IMR-90 (cell line): ENCODE measurements at regions not wholly inside any gene's neighbourhood (a gene's known extent, or its start where the extent isn't known, plus 50 kb on each side); places are given as distances from the start of the nearest gene placed in this dataset.

Source experiments
- ATAC-seq: fragments of 200-7000 bp; cut with Tn5 transposase; 2 replicates; pipeline ENCODE4 v1.9.1; 2020; ENCODE audit warnings: low read depth, mild to moderate bottlenecking, moderate library complexity
- BruUV-seq: library from RNA; stranded (reverse); fragments of 400-500 nt; replicated peaks from 2 replicates; lab custom pipeline; 2021; lab: Mats Ljungman, UMichigan
- CTCF ChIA-PET: fragments of 300-600 bp; formaldehyde crosslinking; extraction: SDS; loops from one replicate; lab custom pipeline; 2021; ENCODE audit warnings: antibody characterized with exemption; lab: Yijun Ruan, JAX
- POLR2A ChIA-PET: fragments of 300-600 bp; sonication (Branson Sonifier 250); formaldehyde crosslinking; loops from one replicate; lab custom pipeline; 2022; ENCODE audit warnings: antibody characterized with exemption; ENCODE audit not compliant: unreplicated experiment; lab: Charles Lee
- DNase-seq: peaks from one replicate; pipeline ENCODE4 v3.0.0; 2013
- H2AFZ ChIP-seq: replicated peaks from 2 replicates; pipeline ENCODE3; 2013; ENCODE audit warnings: low read length, mild to moderate bottlenecking; ENCODE audit not compliant: poor library complexity
- H2AK5ac ChIP-seq: 2 replicates; pipeline ENCODE4 v1.6.1; 2013; ENCODE audit warnings: low read depth, low read length, inconsistent platforms
- H2AK9ac ChIP-seq: replicated peaks from 2 replicates; pipeline ENCODE3; 2013; ENCODE audit warnings: mild to moderate bottlenecking, low read depth, low read length, moderate library complexity; ENCODE audit not compliant: poor library complexity
- H2BK120ac ChIP-seq: 2 replicates; pipeline ENCODE4 v1.6.1; 2013; ENCODE audit warnings: low read depth, low read length, inconsistent platforms
- H2BK15ac ChIP-seq: 3 replicates; pipeline ENCODE4 v1.6.1; 2013; ENCODE audit warnings: low read depth, low read length, inconsistent platforms
- H2BK20ac ChIP-seq: 2 replicates; pipeline ENCODE4 v1.6.1; 2013; ENCODE audit warnings: low read depth, mild to moderate bottlenecking, inconsistent platforms, low read length, moderate library complexity
- H2BK5ac ChIP-seq: 2 replicates; pipeline ENCODE4 v1.6.1; 2013; ENCODE audit warnings: mild to moderate bottlenecking, low read depth, low read length, inconsistent platforms; ENCODE audit not compliant: poor library complexity, severe bottlenecking
- H3K14ac ChIP-seq: replicated peaks from 2 replicates; pipeline ENCODE4 v1.6.1; 2013; ENCODE audit warnings: low read depth, low read length, inconsistent platforms
- H3K18ac ChIP-seq: 2 replicates; pipeline ENCODE4 v1.6.1; 2013; ENCODE audit warnings: low read depth, low read length, control low read depth
- H3K23ac ChIP-seq: 2 replicates; pipeline ENCODE4 v1.6.1; 2013; ENCODE audit warnings: low read depth, low read length, inconsistent platforms
- H3K27ac ChIP-seq: 2 replicates; pipeline ENCODE4 v1.5.1; 2013; ENCODE audit warnings: mild to moderate bottlenecking, control low read depth, low read length; ENCODE audit not compliant: insufficient read depth
- H3K27me3 ChIP-seq: 2 replicates; pipeline ENCODE4 v1.6.1; 2013; ENCODE audit warnings: low read length; ENCODE audit not compliant: control insufficient read depth, insufficient read depth
- H3K36me3 ChIP-seq: 2 replicates; pipeline ENCODE4 v1.6.1; 2013; ENCODE audit warnings: low read length, mixed read lengths; ENCODE audit not compliant: control insufficient read depth, insufficient read depth
- H3K4ac ChIP-seq: 2 replicates; pipeline ENCODE4 v1.6.1; 2013; ENCODE audit warnings: low read depth, low read length, inconsistent platforms
- H3K4me1 ChIP-seq: 2 replicates; pipeline ENCODE4 v1.6.1; 2013; ENCODE audit warnings: low read length, mixed read lengths; ENCODE audit not compliant: control insufficient read depth, insufficient read depth
- H3K4me2 ChIP-seq: 2 replicates; pipeline ENCODE4 v1.6.1; 2013; ENCODE audit warnings: low read depth, mild to moderate bottlenecking, control low read depth, low read length, moderate library complexity
- H3K4me3 ChIP-seq: 2 replicates; pipeline ENCODE4 v1.5.1; 2013; ENCODE audit warnings: low read depth, mild to moderate bottlenecking, control low read depth, low read length, moderate library complexity; ENCODE audit not compliant: insufficient read depth
- H3K56ac ChIP-seq: 2 replicates; pipeline ENCODE4 v1.6.1; 2013; ENCODE audit warnings: low read length, inconsistent platforms; ENCODE audit not compliant: insufficient read depth; ENCODE audit errors: extremely low read depth
- H3K79me1 ChIP-seq, 2 experiments: 2 replicates each; pipeline ENCODE4 v1.6.1; 2013; ENCODE audit warnings: low read length in 2 of 2, inconsistent platforms in 1 of 2, low read depth in 1 of 2
- H3K9ac ChIP-seq: 2 replicates; pipeline ENCODE4 v1.6.1; 2013; ENCODE audit warnings: low read depth, low read length, control low read depth
- H3K9me1 ChIP-seq: 2 replicates; pipeline ENCODE4 v1.6.1; 2013; ENCODE audit warnings: low read length, inconsistent platforms; ENCODE audit not compliant: insufficient read depth
- H3K9me3 ChIP-seq: 2 replicates; pipeline ENCODE4 v1.6.1; 2013; ENCODE audit warnings: low read length; ENCODE audit not compliant: control insufficient read depth, insufficient read depth
- H4K20me1 ChIP-seq: 2 replicates; pipeline ENCODE4 v1.6.1; 2013; ENCODE audit warnings: low read length, inconsistent platforms; ENCODE audit not compliant: insufficient read depth
- H4K5ac ChIP-seq: 2 replicates; pipeline ENCODE4 v1.6.1; 2013; ENCODE audit warnings: mild to moderate bottlenecking, low read depth, low read length, control low read depth
- H4K8ac ChIP-seq, 2 experiments: 2 replicates each; pipeline ENCODE4 v1.6.1; 2013; ENCODE audit warnings: low read depth in 2 of 2, low read length in 2 of 2, control low read depth in 1 of 2, inconsistent platforms in 1 of 2
- H4K91ac ChIP-seq: 2 replicates; pipeline ENCODE4 v1.6.1; 2013; ENCODE audit warnings: low read depth, low read length, inconsistent platforms; ENCODE audit not compliant: insufficient read depth
- FOS ChIP-seq: fragments of 150-350 bp; IDR thresholded peaks from 2 replicates; pipeline ENCODE4 v1.6.1; 2016; ENCODE audit warnings: low read depth, low read length
- WGBS, 2 experiments: methylation state at CpG; one replicate each; pipeline versions ENCODE4 v1.1.5 to v1.1.7; 2013; ENCODE audit warnings: missing lambda C conversion rate in 2 of 2; ENCODE audit not compliant: insufficient read length in 1 of 2; ENCODE audit errors: extremely low coverage in 2 of 2; 5-methylcytosine and 5-hydroxymethylcytosine counted together
- dilution Hi-C: fragments of 300-500 bp; cut with HindIII; formaldehyde crosslinking; loops from one replicate; pipeline ENCODE4 v1.14.3; 2018; ENCODE audit warnings: low sequenced_read_pairs; ENCODE audit not compliant: unreplicated experiment
- in situ Hi-C: fragments of 300-500 bp; cut with MboI; formaldehyde crosslinking; loops from 3 replicates; pipeline ENCODE4 v1.14.3; 2019; ENCODE audit warnings: low sequenced_read_pairs, inconsistent platforms, mixed read lengths
- intact Hi-C: fragments of 100-400 bp; cut with micrococcal nuclease; formaldehyde crosslinking; loops from 2 replicates; pipeline ENCODE4 v1.10.0; 2022

DNA sequence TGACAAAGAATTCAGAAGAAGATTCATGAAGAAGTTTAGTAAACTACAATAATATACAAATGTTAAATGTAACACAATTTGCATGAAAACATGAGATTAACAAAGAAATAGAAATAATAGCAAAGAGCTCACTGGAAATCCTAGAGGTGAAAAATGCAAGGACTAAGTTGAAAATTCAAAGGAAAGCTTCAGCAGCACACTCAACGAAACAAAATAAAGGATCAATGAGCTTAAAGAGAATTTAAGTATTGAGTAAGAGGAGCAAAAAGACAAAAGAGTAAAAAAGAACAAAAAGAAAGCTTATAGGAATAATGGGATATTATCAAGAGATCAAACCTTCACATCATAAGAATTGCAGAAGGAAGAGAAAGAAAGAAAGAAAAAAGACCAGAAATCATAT lies 583.8 kb upstream of the NECTIN3 start:
- Histone ChIP-seq H2AK9ac (no peak overlapping the region), H3K27ac (no peak overlapping the region), H2BK20ac (no peak overlapping the region), H2BK5ac (no peak overlapping the region), H2BK120ac (no peak overlapping the region), H3K14ac (no peak overlapping the region), H3K4me3 (no peak overlapping the region), H3K23ac (no peak overlapping the region), H3K4me2 (no peak overlapping the region), H3K79me1 (no peaks in the 10 kb centered on the region), H2AK5ac (no peak overlapping the region), H3K4me1 (no peaks in the 10 kb centered on the region), H3K27me3 (no peaks in the 10 kb centered on the region), H3K9ac (no peak overlapping the region), H4K5ac (no peak overlapping the region), H4K20me1 (no peaks in the 10 kb centered on the region), H2AFZ (no peak overlapping the region), H3K4ac (no peak overlapping the region), H4K91ac (no peak overlapping the region), H3K18ac (no peak overlapping the region), H4K8ac (no peak overlapping the region), H3K9me1 (no peaks in the 10 kb centered on the region), H2BK15ac (no peak overlapping the region), H3K36me3 (no peaks in the 10 kb centered on the region), H3K9me3 (peaks cover 6% of the 10 kb centered on the region), H3K56ac (no peak overlapping the region)
- ChIA-PET CTCF (no interaction called here), POLR2A (no interaction called here)
- no peak for DNase-seq
- BruUV-seq = no TSS peak
- in situ Hi-C loops = no loop called here
- no peak for TF ChIP-seq FOS
- WGBS, 2 experiments = no CpG with 5 or more reads among the region's 1 CpG
- dilution Hi-C loops = no loop called here
- intact Hi-C loops = no loop called here
- ATAC-seq = no peak
